Chondrocyte (in vitro differentiated cells): ENCODE measurements at regions not wholly inside any gene's neighbourhood (a gene's known extent, or its start where the extent isn't known, plus 50 kb on each side); places are given as distances from the start of the nearest gene placed in this dataset.
A peak's percentile ranks its signal among the peaks of the same experiment; 100 is the strongest.

Source experiments
- DNase-seq: peaks from one replicate; pipeline ENCODE4 v3.0.0; 2021; ENCODE audit warnings: mixed read lengths, low spot score
- H3K27ac Mint-ChIP-seq: one replicate; pipeline ENCODE4 v1.8.0; 2021; ENCODE audit warnings: mild to moderate bottlenecking, moderate library complexity, mixed read lengths; ENCODE audit not compliant: unreplicated experiment
- H3K27me3 Mint-ChIP-seq: 2 replicates; pipeline ENCODE4 v1.8.0; 2021; ENCODE audit warnings: low read depth, mixed read lengths
- H3K36me3 Mint-ChIP-seq: 2 replicates; pipeline ENCODE4 v1.8.0; 2021; ENCODE audit warnings: low read depth, mixed read lengths
- H3K4me1 Mint-ChIP-seq: 2 replicates; pipeline ENCODE4 v1.8.0; 2021; ENCODE audit warnings: low read depth, mild to moderate bottlenecking, mixed read lengths
- H3K4me3 Mint-ChIP-seq: one replicate; pipeline ENCODE4 v1.8.0; 2021; ENCODE audit warnings: mild to moderate bottlenecking, moderate library complexity, mixed read lengths; ENCODE audit not compliant: unreplicated experiment
- H3K9me3 Mint-ChIP-seq: 2 replicates; pipeline ENCODE4 v1.8.0; 2021; ENCODE audit warnings: low read depth, mixed read lengths
- CTCF ChIP-seq: fragments of 200-600 bp; sonication (generic); IDR thresholded peaks from 2 replicates; pipeline ENCODE4 v1.5.0; 2021; ENCODE audit warnings: antibody characterized with exemption, mild to moderate bottlenecking, moderate library complexity

DNA sequence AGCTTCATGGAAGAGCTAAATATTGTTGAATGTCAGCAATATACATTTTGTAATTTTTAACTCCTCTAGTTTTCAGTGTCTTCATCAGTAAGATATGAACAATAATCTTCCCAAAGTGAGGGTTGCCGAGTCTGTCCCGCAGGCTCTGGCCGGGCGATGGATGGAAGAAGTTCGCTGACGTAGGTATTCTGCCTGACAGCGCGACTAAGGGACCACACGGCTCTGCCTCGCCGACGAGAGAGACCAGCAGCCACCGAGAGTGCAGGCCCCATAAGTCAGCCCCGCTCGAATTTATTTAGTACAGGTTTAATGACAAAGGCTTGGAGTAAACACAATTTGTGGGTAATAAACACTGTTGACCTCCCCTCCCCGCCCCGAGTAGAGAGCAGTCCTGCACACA is 427.4 kb upstream of the NECTIN3 start:
- H3K4me3 Mint-ChIP-seq, result no peak overlapping the region
- no peaks in the 10 kb centered on the region for H3K27me3 Mint-ChIP-seq
- H3K27ac Mint-ChIP-seq, result no peak overlapping the region
- no peak for DNase-seq
- H3K36me3 Mint-ChIP-seq, result no peaks in the 10 kb centered on the region
- H3K9me3 Mint-ChIP-seq, result no peaks in the 10 kb centered on the region
- TF ChIP-seq CTCF, result no peak
- peaks cover 14% of the 10 kb centered on the region for H3K4me1 Mint-ChIP-seq

GRCh38 chr3:110646055-110646454 is 425.6 kb upstream of the NECTIN3 start:
- H3K36me3 Mint-ChIP-seq, result no peaks in the 10 kb centered on the region
- no peak for TF ChIP-seq CTCF
- H3K9me3 Mint-ChIP-seq, result no peaks in the 10 kb centered on the region
- H3K4me1 Mint-ChIP-seq, result peaks cover 14% of the 10 kb centered on the region
- no peak for DNase-seq
- no peaks in the 10 kb centered on the region for H3K27me3 Mint-ChIP-seq
- no peak overlapping the region for H3K27ac Mint-ChIP-seq
- H3K4me3 Mint-ChIP-seq, result no peak overlapping the region

DNA sequence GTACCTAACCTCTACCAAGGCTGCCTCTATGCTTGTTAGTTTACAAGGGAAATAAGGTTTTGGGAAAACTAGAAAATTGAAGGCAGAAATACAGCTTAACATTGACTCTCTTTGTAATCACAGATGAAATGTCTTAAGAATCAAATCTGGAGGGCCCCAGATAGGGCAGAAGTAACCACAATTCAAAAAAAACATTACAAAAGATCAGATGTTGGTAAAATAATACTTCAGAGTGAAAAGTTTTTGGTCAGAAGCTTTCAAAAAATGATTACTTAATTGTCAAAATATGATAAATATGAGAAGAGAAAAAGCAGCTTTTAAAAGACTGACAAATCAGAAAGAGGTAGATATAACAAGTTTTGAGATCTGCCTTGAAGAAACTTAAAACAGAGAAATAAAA is 425.1 kb upstream of the NECTIN3 start:
- H3K4me1 Mint-ChIP-seq, result peaks cover 14% of the 10 kb centered on the region
- no peak overlapping the region for H3K4me3 Mint-ChIP-seq
- H3K27ac Mint-ChIP-seq, result peak overlapping the region; percentile 52
- H3K27me3 Mint-ChIP-seq, result no peaks in the 10 kb centered on the region
- DNase-seq, result no peak
- H3K9me3 Mint-ChIP-seq, result no peaks in the 10 kb centered on the region
- TF ChIP-seq CTCF, result no peak
- no peaks in the 10 kb centered on the region for H3K36me3 Mint-ChIP-seq

- Mint-ChIP-seq H3K27ac (no peak overlapping the region), H3K27me3 (no peaks in the 10 kb centered on the region), H3K4me3 (no peak overlapping the region), H3K4me1 (peaks cover 14% of the 10 kb centered on the region), H3K36me3 (no peaks in the 10 kb centered on the region), H3K9me3 (no peaks in the 10 kb centered on the region)
- no peak for DNase-seq
- TF ChIP-seq CTCF, result no peak
Measured at GRCh38 chr3:110647586-110647985, 424.0 kb upstream of the NECTIN3 start.

DNA sequence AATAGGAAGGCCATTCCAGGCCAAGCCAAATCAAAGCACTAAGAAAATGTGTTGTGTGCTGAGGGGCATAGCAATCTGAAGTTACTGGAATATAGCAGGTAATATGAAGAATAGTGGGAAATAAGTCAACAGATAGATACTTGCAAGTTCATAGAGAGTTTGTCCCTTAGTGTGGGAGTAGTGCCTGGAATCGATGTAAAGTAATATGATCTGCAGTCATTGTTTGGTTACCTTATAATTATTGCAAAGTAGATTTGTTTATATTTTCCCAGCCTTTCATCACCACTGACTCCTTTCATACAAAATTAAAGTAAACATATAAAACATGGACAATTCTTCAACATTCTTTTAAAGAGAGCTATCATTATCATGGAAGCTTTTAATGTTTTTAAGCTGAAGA is 420.9 kb upstream of the NECTIN3 start:
- Mint-ChIP-seq H3K27ac (peak overlapping the region; percentile 3), H3K4me1 (peaks cover 7% of the 10 kb centered on the region), H3K36me3 (no peaks in the 10 kb centered on the region), H3K9me3 (no peaks in the 10 kb centered on the region), H3K27me3 (no peaks in the 10 kb centered on the region), H3K4me3 (no peak overlapping the region)
- no peak for DNase-seq
- TF ChIP-seq CTCF, result no peak
